ENCODE measurements at regions not wholly inside any gene's neighbourhood (a gene's known extent, or its start where the extent isn't known, plus 50 kb on each side); places are given as distances from the start of the nearest gene placed in this dataset.

DNA sequence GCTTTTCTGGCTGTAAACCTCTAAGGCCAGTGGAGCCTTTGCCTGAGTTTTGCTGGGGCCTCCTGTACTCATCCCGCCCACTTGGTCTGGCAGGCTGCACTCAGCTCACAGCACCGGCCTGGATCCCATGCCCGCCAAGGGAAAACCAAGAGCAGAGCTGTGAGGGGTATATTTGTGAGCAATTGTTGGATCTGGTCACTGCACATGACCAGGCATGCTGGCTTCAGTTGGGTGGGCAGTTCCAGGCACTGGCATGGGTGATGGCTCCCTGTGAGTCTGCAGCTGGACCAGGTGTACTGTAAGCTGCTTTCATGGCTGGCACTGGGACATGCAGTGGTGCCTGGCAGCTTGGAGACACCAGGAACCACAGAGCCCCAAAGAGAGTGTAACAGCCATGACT, 563.1 kb upstream of the RGS18 start:
- DNase-seq = no peak

DNA sequence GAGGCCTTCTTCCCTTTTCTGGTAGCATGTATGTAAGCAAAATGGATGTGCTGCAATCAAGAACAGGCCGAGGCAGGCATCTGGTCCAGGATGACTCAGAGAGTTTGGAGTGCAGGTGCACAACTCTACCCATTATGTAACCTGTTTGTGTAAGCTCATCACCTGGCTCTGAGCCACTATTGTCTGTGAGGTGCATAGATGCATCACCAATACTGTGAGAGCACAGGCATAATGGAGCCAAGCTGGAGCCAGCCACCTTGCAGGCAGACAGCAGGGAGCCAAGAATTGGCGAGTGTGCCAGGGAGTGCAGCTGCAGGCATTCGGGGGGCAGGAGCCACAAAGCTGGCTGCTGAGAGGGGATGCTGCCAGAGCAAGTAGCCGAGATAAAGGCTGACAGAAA, 549.9 kb upstream of the RGS18 start:
- DNase-seq = peak; percentile 38

DNA sequence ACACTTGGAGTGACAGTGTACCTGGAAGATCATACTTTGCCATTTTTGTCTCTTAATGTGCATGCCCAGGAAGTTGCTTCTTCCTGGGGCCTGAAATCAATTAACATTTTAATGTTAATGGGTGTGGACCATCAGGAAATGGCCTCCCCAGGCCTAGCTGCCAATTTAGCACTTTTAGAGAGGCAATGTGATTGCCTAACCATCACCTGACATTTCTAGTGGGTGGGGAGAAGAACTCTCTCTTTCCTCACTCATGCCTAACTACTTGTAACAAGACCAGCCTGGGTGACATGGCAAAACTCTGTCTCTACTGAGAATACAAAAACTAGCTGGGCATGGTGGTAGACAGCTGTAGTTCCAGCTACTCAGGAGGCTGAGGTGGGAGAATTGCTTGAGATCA, 549.0 kb upstream of the RGS18 start:
- no peak for DNase-seq

DNA sequence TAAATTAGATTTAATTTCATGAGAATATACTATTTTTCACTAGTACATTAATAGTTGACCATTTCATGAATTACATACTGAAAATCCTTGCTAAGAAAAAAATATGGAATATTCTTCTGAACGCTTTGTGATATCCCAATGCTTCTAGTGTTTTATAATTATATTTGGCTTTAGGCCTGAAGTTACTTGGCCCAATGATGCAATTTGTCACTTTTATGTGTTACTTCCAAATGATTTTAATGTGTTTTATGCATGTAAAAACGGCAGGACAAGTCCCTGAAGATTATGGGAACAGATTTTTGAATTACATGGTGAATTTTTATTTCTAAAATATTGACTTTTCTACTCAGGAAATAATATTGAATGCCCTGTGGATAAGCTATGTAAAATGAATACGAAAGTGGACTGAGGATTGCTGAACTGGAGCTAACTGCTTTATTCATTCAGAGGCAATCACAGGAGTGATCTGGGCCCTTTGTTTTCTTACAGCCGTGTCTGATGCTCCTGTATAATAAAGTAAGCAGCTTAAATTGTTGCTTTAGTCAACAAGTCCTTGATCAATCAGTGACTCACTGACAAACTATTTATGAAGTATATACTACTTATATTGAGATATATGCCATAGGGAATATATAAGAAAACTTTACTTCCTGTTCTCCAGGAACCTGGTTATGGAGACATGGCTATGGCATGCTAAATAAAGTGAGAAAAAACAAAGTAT, 543.0 kb upstream of the RGS18 start:
- DNase-seq = no peak

DNA sequence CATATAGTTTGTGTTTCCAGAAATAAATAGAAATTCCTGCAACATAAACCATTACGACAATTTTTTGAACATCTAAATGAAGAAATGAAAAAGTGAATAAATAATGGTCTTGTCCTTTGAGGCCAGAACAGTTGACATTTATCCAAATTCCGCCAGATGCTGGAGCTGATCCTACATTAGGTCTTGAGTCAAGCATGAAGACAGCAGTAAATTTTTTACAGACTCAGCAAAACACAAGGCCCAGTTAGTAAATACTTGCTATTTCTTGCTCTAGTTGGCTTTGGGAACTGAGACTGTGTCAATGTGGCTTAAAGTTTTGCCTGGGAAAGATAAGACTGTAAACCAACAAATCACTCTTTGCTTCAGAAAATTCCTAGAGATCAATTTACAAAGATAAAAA, 540.1 kb upstream of the RGS18 start:
- no peak for DNase-seq

DNA sequence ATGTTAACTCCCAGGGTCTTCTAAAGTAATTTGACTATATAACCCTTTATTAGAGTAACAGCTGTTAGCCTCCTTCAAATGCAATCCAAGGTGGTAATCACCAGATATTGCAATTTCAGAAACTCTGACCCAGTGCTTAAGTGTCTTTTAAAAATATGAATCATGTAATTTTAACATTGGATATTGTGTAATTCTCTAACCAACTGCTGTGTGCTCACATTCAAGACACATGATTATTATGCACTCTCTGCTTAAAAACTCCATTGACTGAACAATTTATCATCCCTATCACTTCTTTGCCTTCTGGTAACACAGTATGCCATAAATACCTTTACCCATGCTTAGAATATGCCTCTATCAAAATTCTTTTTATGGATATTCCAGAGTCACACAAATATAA, 537.4 kb upstream of the RGS18 start:
- no peak for DNase-seq

DNA sequence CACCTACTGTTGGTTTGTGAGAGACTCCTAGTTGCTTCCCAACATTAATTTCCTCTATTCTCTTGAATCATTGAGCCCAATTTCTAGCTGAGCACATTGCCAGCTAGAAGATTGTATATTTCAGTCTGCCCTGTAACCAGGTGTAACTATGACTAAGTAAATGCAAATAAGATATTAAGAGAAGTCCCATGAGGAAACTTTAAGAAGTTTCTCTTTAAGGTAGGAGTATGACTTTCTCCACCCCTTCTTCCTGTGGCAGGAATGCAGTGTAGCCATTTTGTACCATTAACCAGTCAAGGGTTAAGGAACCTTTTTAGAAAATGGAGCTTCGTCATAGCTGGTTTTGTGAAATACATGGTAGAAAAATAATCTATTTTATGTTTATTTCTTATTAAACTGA, 534.2 kb upstream of the RGS18 start:
- no peak for DNase-seq

DNA sequence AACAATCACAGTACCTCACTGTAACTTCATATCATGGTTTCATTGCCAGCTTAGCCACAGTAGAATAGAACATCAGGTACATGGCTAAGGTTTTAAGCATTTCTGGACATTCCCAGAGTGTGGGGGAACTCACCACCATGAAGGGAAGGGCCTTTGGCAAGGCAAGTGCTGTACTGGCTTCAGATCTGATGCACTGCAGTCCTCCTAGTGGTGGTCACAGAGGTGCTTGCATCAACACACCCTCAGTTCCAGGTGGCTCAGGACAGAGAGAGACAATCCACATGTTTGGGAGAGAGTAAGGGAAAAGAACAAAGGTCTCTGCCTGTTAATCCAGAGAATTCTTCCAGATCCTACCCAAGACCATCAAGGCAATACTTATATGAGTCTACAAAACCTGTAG, 528.4 kb upstream of the RGS18 start:
- no peak for DNase-seq

DNA sequence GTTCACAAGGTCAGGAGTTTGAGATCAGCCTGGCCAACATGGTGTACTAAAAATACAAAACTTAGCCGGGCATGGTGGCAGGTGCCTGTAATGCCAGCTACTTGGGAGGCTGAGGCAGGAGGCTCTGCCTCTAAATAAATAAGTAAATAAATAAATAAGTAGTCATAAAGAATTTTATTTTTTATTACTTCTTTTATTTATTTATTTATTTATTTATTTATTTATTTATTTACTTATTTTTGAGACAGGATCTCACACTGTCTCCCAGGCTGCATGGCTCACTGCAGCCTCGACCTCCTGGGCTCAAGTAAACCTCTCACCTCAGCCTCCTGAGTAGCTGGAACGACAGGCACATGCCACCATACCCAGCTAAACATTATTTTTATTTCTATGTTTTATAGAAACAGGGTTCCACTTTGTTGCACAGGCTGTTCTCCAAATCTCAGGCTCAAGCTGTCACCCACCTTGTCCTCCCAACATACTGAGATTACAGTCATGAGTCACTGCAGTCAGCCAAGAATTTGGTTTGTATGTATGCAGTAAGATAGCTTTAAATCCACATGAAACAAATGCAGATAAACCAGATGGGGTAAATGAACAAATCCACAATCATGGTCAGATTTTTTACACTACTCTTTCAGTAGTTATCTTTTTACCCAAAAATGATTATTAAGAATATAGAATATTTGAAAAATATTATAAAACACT, 523.3 kb upstream of the RGS18 start:
- DNase-seq = no peak

DNA sequence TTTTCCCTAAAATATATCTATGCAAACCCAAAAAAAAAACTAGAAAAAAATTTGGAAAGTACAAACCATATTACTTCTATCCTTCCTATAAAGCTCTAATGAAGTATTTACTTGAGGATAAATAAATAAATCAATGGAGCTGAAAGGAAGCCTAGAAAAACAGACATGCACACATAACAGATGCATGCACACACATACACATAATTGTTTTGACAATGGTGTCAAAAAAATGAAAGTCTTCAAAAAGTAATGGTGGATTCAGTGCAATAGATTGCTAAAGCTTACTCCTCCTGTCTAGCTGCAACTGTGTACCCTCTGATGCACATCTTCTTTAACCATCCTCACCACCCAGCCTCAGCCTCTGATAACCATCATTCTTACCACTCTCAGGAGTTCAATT, 521.9 kb upstream of the RGS18 start:
- no peak for DNase-seq

DNA sequence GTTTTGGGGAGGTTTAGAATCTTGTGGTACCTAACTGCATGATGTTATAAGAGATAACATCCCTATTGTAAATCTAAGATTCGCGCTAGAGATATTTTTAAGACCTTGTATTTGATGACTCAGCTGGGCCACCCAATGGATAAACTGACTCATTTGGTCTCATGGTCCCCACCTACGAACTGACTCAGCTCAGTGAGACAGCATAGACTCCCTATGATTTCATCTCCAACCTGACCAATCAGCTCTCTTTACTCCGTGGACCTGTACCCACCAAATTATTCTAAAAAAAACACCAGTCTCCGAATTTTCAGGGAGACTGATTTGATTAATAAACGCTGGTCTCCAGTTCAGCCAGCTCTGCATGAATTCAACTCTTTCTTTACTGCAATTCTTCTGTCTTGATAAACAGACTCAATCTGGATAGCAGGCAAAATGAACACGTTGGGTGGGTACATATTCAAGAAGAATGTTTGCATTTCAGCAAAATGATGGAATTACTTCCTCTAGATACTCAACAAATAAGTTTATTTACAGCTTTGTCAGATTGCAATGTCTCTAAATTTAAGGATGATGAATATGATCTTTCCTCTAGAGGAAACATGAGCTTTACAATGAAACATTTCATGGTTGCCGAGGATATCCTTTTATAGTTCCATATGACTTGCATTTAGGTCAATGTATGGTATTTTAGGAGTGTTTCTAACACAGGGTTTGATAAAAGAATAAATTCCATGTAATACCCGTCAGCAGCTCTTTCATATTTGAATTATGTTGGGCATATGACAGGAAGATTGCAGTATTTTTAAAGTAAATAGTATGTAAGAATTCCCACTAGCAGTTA, 516.6 kb upstream of the RGS18 start:
- DNase-seq = no peak

DNA sequence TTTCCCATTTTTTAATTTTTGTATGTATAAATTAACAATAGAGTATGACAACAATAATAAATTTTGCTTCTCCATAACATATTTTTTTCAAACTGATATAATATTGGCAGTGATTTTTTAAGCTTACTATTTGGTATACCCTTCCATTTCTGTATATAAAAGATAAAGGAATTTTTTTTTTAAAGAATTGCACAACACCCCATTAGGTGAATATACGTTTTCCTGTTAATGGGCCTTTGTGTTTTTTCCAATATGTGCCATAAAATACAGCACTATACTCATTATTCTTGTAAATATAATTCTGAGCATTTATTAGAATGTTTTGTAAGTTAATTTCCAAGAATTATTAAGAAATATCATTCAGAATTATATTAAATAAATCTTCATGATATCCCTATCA, 515.2 kb upstream of the RGS18 start:
- DNase-seq = no peak

DNA sequence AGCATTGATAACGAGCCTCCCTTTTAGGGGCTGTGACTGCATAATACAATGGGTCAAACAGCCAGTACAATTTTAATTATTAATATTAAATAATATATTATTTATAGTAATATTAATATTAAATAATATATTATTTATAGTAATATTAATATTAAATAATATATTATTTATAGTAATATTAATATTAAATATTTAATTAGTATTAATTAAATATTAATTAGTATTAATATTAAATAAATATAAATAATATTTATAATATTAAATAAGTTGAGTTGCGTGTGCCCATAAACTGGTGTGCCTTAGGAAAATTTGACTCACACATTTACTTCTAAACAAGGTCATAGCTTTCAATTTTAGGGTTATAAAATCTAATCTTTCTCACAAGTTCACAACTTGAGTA, 509.3 kb upstream of the RGS18 start:
- no peak for DNase-seq

DNA sequence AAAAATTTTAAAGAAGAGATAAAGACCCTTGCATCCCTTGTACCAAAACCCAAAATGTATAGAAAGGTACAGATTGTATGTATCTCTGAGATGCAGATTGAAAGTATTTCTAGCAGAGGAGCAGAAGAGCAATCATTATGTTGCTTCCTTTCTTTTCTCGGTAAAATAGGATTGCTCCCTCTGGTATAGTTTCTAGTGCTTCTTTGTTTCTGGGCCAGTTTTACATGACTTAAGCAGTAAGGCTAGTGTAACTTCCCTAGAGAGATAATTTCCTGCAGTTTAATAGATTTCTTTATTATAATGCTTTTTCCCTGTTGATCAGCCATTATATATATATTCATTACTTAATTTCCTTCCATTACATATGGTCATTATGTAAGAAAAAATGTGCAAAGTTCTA, 496.2 kb upstream of the RGS18 start:
- no peak for DNase-seq

DNA sequence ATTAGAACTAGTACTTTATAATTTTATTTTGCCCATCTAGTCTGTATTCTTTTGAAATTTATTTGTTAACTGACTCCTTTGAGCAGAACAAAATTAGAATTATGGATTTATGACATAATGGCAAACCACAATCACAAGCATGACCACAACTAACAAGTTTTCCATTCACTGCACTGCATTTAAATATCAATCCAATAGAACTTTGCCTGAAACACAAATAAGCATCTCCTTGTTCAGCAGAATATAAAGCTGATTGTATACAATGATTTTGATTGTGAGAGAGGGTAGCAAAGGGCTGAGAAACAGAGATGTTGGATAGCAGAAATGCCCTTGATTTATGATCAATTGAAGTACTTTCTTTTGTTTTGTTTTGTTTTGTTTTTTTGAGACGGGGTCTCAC, 495.5 kb upstream of the RGS18 start:
- DNase-seq = no peak

DNA sequence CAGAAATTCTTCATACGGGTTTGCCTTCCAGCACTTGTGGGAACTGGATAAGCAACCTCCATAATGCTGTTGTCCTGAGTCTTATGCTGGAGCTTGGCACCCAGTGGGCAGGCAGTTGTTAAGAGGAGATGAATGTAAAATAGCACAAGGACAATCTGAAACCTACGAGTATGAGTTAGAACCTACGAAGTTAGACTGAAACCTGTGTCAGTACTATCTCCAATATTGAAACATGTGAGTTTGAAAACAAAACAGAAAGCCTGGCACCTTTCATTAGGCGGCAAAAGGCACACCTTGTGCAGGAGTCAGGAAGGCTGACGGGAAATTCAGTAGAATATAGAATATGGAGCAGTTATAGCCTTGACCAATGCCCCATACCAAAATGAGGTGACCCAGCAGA, 489.7 kb upstream of the RGS18 start:
- DNase-seq = no peak

DNA sequence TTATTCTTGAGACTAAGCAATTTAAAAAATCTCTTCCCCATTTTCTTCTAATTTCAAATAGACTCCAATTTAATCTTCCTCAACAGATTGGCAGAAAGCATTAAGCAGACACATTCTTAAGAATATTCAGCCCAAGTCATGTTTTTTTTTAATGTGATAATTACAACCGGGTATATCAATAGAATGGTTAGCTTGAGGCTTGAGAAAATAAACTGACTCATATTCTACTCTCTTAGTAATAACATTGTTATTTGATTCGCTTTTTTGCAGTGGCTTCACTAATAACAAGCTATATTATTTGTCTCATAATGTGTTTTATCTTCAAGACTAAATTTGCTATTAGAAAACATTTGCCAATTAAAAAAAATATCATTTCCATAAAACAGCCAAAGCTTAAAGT, 488.6 kb upstream of the RGS18 start:
- DNase-seq = no peak

DNA sequence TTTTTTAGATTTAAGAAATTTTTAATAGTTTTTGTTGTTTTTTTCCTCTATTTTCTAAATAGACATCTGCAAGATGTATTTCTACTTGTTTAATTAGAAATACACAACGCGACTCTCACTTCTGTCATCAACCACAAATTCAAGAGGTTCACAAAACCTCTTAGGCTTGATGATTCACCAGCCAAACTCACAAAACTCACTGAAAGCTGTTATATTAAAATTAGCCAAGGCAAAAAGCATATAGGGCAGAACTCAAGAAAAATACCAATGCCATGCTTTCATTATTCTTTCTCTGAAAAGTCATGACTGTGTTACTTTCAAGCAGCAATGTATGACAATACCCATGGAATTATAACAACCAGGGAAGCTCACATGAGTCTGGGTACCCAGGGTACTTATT, 487.0 kb upstream of the RGS18 start:
- no peak for DNase-seq

DNA sequence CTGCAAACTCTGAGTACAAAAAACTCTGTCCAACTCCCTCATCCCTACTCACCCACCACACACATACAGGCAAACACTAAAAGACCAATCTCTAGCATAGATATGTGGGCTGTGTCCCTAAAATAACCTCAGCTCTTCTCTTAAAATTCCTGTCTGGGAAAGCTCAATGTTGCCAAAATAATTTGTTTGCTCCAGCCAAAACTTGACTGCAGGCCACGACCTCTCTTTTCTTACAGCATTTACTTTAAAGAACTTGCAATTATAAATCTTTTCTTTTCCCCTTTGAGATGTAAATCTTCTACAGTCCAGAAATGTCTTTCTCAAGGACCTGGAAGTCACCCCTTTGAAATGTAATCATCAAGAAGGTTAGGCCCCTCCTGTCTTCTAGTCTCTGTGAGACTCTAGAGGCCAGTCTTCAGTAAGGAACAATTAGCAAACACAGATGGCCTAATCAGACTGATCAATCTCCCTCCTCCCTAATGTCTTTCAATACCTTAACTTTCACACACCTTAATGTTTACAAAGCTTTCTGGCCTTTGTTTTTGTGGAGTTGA, 483.6 kb upstream of the RGS18 start:
- no peak for DNase-seq

DNA sequence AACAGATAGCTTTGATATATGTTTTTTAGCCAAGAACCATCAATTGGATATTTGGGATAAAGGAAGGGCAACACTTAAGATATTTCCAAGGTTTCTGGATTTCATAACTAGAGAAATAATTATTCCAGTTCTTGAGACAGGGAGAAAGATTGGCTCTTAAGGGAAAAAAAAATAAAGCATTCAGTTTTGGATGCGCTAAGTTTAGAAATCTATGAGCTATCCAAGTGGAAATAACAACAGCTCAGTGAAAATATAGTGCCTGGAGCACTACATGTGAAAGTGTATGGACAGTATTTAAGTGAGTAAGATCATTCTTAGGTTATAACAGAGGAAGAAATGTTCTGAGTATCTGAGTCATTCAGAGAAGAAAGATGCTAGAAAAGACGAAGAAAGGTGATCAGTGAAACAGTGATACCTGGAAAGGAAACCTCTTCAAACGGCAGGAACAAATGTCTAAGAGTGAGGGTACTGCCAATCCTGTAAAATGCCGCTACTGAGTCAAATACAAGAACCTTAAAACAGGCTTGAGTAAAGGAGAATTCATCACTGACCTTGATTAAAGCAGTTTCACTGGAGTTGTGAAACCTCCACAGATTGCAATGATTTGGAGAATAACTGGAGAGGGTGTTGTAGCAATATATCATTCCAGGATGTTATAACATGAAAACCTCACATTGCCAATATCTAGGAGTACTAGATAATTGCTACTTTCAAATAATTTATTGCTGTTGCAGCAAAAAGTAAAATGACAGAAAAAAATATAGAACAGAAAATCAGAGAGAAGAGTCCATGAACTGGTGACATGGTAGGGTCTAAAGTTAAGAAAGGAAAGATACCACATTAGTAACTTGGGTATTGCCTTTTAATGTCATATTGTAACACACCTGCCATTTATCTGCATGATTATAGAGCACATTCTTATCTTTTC, 482.1 kb upstream of the RGS18 start:
- DNase-seq = no peak

DNA sequence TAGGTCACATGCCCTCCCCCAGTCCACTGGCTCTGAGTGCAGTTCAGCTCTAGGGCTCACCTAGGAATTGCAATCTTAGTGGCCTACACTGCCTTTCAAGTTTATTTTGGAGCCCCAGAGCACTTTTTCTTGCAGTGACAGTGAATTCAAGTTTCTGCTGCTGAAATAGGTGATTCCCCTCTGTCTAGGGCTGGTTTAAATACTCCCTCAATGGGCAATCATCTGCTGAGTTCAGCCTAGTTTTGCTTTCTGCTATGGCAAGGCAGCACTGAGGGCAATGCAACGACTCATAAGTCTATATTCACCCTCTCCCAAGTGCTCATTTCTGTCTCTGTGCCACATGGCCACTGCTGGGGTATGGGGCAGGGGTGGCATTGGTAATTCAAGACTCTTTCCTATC, 472.6 kb upstream of the RGS18 start:
- DNase-seq = no peak

DNA sequence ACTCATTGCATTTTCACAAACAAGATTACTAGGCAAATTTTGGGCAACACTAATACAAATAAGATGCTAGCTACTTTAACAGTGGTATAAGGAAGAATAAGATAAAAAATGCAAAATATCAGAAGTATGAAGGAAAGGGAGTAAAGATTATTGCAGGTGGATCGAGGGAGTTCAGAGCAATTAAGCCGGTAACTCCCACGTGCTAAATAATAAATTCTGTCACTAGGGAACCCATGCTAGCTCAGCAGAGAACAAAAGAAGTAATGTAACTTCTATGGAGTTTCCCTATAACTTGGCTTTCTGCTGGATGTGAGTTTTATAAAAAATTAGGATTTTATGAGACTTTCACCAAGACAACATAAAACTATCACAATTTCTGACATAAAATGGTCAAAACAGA, 470.5 kb upstream of the RGS18 start:
- DNase-seq = no peak

DNA sequence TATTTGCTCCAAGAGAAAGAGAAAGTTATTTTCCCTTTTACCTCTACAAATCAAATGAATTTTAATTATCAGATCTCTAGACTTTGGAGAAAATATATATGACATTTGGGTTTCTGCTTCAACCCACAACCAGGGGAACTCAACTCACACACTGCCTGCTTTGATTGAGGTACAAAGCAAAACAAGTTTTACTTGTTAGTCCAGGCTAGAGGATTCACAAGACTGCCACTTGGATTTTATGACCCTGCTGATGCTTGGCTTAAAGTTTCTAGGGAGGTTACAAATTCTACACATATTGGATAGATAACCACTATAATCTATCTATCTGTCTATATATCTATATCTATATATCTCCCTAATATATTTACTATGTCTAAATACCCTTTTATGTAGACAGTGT, 467.3 kb upstream of the RGS18 start:
- DNase-seq = no peak
